Neuronal stem cell (in vitro differentiated cells): ENCODE measurements at regions not wholly inside any gene's neighbourhood (a gene's known extent, or its start where the extent isn't known, plus 50 kb on each side); places are given as distances from the start of the nearest gene placed in this dataset.

Experiments used
- DNase-seq: peaks from one replicate; pipeline ENCODE4 v3.0.0-alpha.2; 2013; ENCODE audit warnings: low spot score
- H2AFZ ChIP-seq: one replicate; pipeline ENCODE4 v1.6.1; 2013; ENCODE audit warnings: mild to moderate bottlenecking, low read length, inconsistent platforms
- H2AK5ac ChIP-seq: 2 replicates; pipeline ENCODE4 v1.6.1; 2013; ENCODE audit warnings: low read depth, mild to moderate bottlenecking, inconsistent platforms, low read length, moderate library complexity, mixed read lengths
- H2BK120ac ChIP-seq: 2 replicates; pipeline ENCODE4 v1.6.1; 2013; ENCODE audit warnings: low read depth, mild to moderate bottlenecking, inconsistent platforms, low read length, moderate library complexity, mixed read lengths
- H2BK12ac ChIP-seq: one replicate; pipeline ENCODE4 v1.6.1; 2013; ENCODE audit warnings: low read length, inconsistent platforms
- H2BK15ac ChIP-seq: 2 replicates; pipeline ENCODE4 v1.6.1; 2013; ENCODE audit warnings: mild to moderate bottlenecking, low read length, inconsistent platforms, mixed read lengths
- H2BK5ac ChIP-seq: one replicate; pipeline ENCODE4 v1.6.1; 2013; ENCODE audit warnings: inconsistent platforms, mild to moderate bottlenecking, low read length, moderate library complexity
- H3K14ac ChIP-seq: one replicate; pipeline ENCODE4 v1.6.1; 2013; ENCODE audit warnings: low read length, inconsistent platforms
- H3K18ac ChIP-seq: 2 replicates; pipeline ENCODE4 v1.6.1; 2013; ENCODE audit warnings: low read length, inconsistent platforms
- H3K23ac ChIP-seq: 2 replicates; pipeline ENCODE4 v1.6.1; 2013; ENCODE audit warnings: low read depth, mild to moderate bottlenecking, mixed read lengths, low read length, inconsistent platforms; ENCODE audit not compliant: poor library complexity
- H3K27ac ChIP-seq: replicated peaks from 3 replicates; pipeline ENCODE4 v1.5.1; 2013; ENCODE audit warnings: low read length, inconsistent platforms
- H3K27me3 ChIP-seq, 3 experiments: 2 replicates each; pipeline ENCODE4 v1.6.1; 2013; ENCODE audit warnings: low read length in 3 of 3, mild to moderate bottlenecking in 2 of 3, inconsistent platforms in 1 of 3, low read depth in 1 of 3, mixed read lengths in 1 of 3, moderate library complexity in 1 of 3; ENCODE audit not compliant: control insufficient read depth in 3 of 3, insufficient read depth in 3 of 3
- H3K36me3 ChIP-seq, 2 donors: replicated peaks in 1 of 2; 2 replicates each; pipeline ENCODE4 v1.6.1; 2013; ENCODE audit warnings: low read length in 2 of 2; ENCODE audit not compliant: control insufficient read depth in 2 of 2, insufficient read depth in 2 of 2
- H3K4ac ChIP-seq: 2 replicates; pipeline ENCODE4 v1.6.1; 2013; ENCODE audit warnings: inconsistent platforms, mild to moderate bottlenecking, low read length, moderate library complexity
- H3K4me1 ChIP-seq, 2 donors: 1 replicate in 1 of 2; 2 replicates in 1 of 2; pipeline ENCODE4 v1.6.1; 2013; ENCODE audit warnings: low read length in 2 of 2, low read depth in 1 of 2; ENCODE audit not compliant: control insufficient read depth in 2 of 2, insufficient read depth in 1 of 2
- H3K4me2 ChIP-seq: one replicate; pipeline ENCODE4 v1.6.1; 2013; ENCODE audit warnings: mild to moderate bottlenecking, low read length, inconsistent platforms; ENCODE audit not compliant: insufficient read depth, poor library complexity, severe bottlenecking
- H3K4me3 ChIP-seq, 2 donors: 2 replicates each; pipeline ENCODE4 v1.5.1; 2013; ENCODE audit warnings: low read length in 2 of 2, mild to moderate bottlenecking in 2 of 2, inconsistent platforms in 1 of 2, moderate library complexity in 1 of 2
- H3K79me1 ChIP-seq: one replicate; pipeline ENCODE4 v1.6.1; 2013; ENCODE audit warnings: low read depth, mild to moderate bottlenecking, inconsistent platforms, low read length, moderate library complexity
- H3K9ac ChIP-seq: one replicate; pipeline ENCODE4 v1.6.1; 2013; ENCODE audit warnings: mild to moderate bottlenecking, low read depth, low read length, inconsistent platforms; ENCODE audit not compliant: poor library complexity
- H3K9me3 ChIP-seq, 2 donors: replicated peaks in 1 of 2; 2 replicates each; pipeline versions ENCODE3 to v1.6.1; 2013; ENCODE audit warnings: low read length in 2 of 2, mild to moderate bottlenecking in 2 of 2, inconsistent platforms in 1 of 2, low read depth in 1 of 2, mixed read lengths in 1 of 2, moderate library complexity in 1 of 2; ENCODE audit not compliant: control insufficient read depth in 2 of 2, insufficient read depth in 1 of 2
- H4K8ac ChIP-seq: one replicate; pipeline ENCODE4 v1.6.1; 2013; ENCODE audit warnings: low read depth, mild to moderate bottlenecking, inconsistent platforms, low read length, moderate library complexity
- H4K91ac ChIP-seq: one replicate; pipeline ENCODE4 v1.6.1; 2013; ENCODE audit warnings: low read length, low read depth, mild to moderate bottlenecking, inconsistent platforms; ENCODE audit not compliant: poor library complexity
- WGBS, 2 donors: extraction: QIAGEN DNeasy Blood & Tissue Kit; methylation state at CpG; one replicate each; pipeline ENCODE4 v1.1.7; 2013; ENCODE audit warnings: missing lambda C conversion rate in 2 of 2, mixed read lengths in 1 of 2; ENCODE audit not compliant: insufficient read length in 2 of 2, insufficient replicate concordance in 1 of 2; ENCODE audit errors: extremely low coverage in 2 of 2; 5-methylcytosine and 5-hydroxymethylcytosine counted together

DNA sequence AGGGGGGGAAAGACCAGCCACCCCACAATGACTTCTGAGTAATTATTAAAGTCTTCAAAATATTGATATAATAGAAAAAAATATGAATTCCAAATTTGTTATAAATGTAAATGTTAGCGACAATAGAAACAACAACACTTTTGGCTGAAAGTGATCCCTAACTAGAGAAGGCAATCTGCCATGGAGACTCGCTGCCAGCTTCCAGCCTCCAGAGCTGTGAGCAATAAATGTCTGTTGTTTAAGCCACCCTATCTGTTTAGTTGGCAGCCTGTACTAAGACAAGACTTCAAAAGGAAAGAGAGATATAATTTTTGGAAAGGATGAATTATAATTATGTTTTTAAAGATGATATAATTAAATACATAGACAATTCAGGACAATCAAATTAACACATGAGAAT, 130.8 kb upstream of the HSFY2 start:
- H3K18ac ChIP-seq, result no peak overlapping the region
- no peak overlapping the region for H3K23ac ChIP-seq
- H3K4me1 ChIP-seq, result no peaks in the 10 kb centered on the region
- H2BK15ac ChIP-seq, result no peak overlapping the region
- no peak overlapping the region for H2BK5ac ChIP-seq
- H3K36me3 ChIP-seq, result no peaks in the 10 kb centered on the region
- H2BK120ac ChIP-seq, result no peak overlapping the region
- no peak overlapping the region for H3K14ac ChIP-seq
- no peak overlapping the region for H3K27ac ChIP-seq
- no peak overlapping the region for H3K9ac ChIP-seq
- no peaks in the 10 kb centered on the region for H3K79me1 ChIP-seq
- WGBS, 2 donors, result no CpG with 5 or more reads among the region's 2 CpGs
- H3K27me3 ChIP-seq, result no peaks in the 10 kb centered on the region
- H3K9me3 ChIP-seq, result no peaks in the 10 kb centered on the region
- no peak overlapping the region for H2BK12ac ChIP-seq
- H2AFZ ChIP-seq, result no peak overlapping the region
- no peak overlapping the region for H3K4ac ChIP-seq
- no peak overlapping the region for H2AK5ac ChIP-seq
- H3K4me3 ChIP-seq, result no peak overlapping the region
- H4K8ac ChIP-seq, result no peak overlapping the region
- no peak overlapping the region for H4K91ac ChIP-seq
- H3K4me2 ChIP-seq, result no peak overlapping the region
- DNase-seq, result no peak

DNA sequence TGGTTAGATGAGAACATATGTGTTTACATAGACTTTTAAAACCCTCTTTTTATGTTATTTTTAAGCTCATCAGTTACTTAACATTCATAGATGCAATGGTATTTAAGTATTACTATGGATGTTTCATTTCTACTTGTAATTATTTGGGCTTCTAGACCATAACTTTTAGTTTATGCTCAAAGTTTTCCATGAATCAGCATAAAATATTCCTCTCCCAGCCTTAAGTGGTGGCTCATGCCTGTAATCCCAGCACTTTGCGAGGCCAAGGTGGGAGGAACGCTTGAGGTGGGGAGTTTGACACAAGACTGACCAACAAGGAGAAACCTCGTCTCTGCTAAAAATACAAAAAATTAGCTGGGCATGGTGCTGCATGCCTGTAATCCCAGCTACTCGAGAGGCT, 118.5 kb upstream of the HSFY2 start:
- no peak overlapping the region for H3K4ac ChIP-seq
- no peak overlapping the region for H2AK5ac ChIP-seq
- no peak overlapping the region for H4K91ac ChIP-seq
- no peak overlapping the region for H3K4me3 ChIP-seq
- H3K27ac ChIP-seq, result no peak overlapping the region
- H3K4me2 ChIP-seq, result no peak overlapping the region
- H2BK120ac ChIP-seq, result no peak overlapping the region
- H2BK12ac ChIP-seq, result no peak overlapping the region
- no peak overlapping the region for H3K14ac ChIP-seq
- H3K9ac ChIP-seq, result no peak overlapping the region
- H3K79me1 ChIP-seq, result no peaks in the 10 kb centered on the region
- H3K4me1 ChIP-seq, result no peaks in the 10 kb centered on the region
- H3K36me3 ChIP-seq, result no peaks in the 10 kb centered on the region
- DNase-seq, result no peak
- H2BK15ac ChIP-seq, result no peak overlapping the region
- WGBS, 2 donors, result no CpG with 5 or more reads among the region's 4 CpGs
- no peak overlapping the region for H2AFZ ChIP-seq
- H3K9me3 ChIP-seq, result no peaks in the 10 kb centered on the region
- H3K23ac ChIP-seq, result no peak overlapping the region
- no peak overlapping the region for H2BK5ac ChIP-seq
- no peak overlapping the region for H3K18ac ChIP-seq
- H4K8ac ChIP-seq, result no peak overlapping the region
- H3K27me3 ChIP-seq, result no peaks in the 10 kb centered on the region

DNA sequence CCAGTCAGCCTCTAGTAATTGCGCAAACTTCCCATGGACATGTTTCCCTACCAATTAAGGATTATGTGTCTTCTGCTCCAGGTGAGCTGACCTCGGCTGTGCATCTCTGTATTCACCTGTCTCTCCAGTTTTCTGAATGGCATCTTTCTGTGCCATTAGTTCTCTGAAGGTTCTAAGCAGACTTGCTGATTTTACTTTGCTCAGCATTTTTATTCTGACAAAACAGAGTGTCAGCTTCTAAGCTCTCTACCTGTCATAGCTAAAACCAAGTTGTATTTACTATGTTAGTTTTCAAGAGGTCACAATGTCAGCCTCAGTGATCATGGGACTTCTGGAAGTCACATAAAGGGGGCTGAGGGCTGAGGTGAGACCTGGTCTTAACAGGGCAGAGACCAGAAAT, 116.0 kb upstream of the HSFY2 start:
- no peak overlapping the region for H4K91ac ChIP-seq
- H3K14ac ChIP-seq, result no peak overlapping the region
- no peak overlapping the region for H3K18ac ChIP-seq
- H3K79me1 ChIP-seq, result no peaks in the 10 kb centered on the region
- H3K4ac ChIP-seq, result no peak overlapping the region
- H4K8ac ChIP-seq, result no peak overlapping the region
- no peak overlapping the region for H3K27ac ChIP-seq
- no peaks in the 10 kb centered on the region for H3K36me3 ChIP-seq
- H3K27me3 ChIP-seq, result no peaks in the 10 kb centered on the region
- no peak overlapping the region for H2BK15ac ChIP-seq
- H3K23ac ChIP-seq, result no peak overlapping the region
- H2AK5ac ChIP-seq, result no peak overlapping the region
- H3K4me1 ChIP-seq, result no peaks in the 10 kb centered on the region
- H3K9me3 ChIP-seq, result no peaks in the 10 kb centered on the region
- no peak overlapping the region for H3K4me3 ChIP-seq
- H2BK12ac ChIP-seq, result no peak overlapping the region
- no peak overlapping the region for H2BK5ac ChIP-seq
- WGBS, 2 donors, result no CpG with 5 or more reads among the region's 2 CpGs
- no peak overlapping the region for H3K4me2 ChIP-seq
- no peak for DNase-seq
- no peak overlapping the region for H2AFZ ChIP-seq
- no peak overlapping the region for H2BK120ac ChIP-seq
- no peak overlapping the region for H3K9ac ChIP-seq

DNA sequence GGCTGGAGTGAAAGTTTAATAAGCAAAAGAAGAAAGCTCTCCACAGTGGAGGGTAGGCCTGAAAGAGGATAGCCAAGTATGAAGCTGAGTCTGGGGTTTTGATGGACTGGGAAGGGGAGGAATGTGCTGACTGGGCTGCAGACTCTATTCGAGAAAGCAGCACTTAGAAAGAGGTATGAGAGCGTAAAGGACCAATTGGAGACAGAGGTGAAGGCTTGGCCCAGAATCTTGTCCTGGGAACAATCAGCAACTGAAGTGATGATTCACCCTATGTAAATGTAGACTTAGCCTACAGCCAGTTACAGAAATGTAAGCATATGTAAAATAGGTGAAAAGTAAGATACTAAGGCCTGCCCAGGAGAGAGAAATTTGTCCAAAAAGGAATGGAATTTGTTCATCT, 111.2 kb upstream of the HSFY2 start:
- Histone ChIP-seq H3K9me3 (no peaks in the 10 kb centered on the region), H2BK120ac (no peak overlapping the region), H3K18ac (no peak overlapping the region), H3K27me3 (no peaks in the 10 kb centered on the region), H3K9ac (no peak overlapping the region), H2BK12ac (no peak overlapping the region), H3K79me1 (no peaks in the 10 kb centered on the region), H2AFZ (no peak overlapping the region), H2BK15ac (no peak overlapping the region), H2AK5ac (no peak overlapping the region), H3K4me2 (no peak overlapping the region), H2BK5ac (no peak overlapping the region), H3K4me1 (no peaks in the 10 kb centered on the region), H3K36me3 (no peaks in the 10 kb centered on the region), H3K23ac (no peak overlapping the region), H3K27ac (no peak overlapping the region), H4K8ac (no peak overlapping the region), H3K14ac (no peak overlapping the region), H3K4me3 (no peak overlapping the region), H3K4ac (no peak overlapping the region), H4K91ac (no peak overlapping the region)
- DNase-seq, result no peak
- no CpG with 5 or more reads among the region's 2 CpGs for WGBS, 2 donors
